ENCODE measurements at regions not wholly inside any gene's neighbourhood (a gene's known extent, or its start where the extent isn't known, plus 50 kb on each side); places are given as distances from the start of the nearest gene placed in this dataset.

DNA sequence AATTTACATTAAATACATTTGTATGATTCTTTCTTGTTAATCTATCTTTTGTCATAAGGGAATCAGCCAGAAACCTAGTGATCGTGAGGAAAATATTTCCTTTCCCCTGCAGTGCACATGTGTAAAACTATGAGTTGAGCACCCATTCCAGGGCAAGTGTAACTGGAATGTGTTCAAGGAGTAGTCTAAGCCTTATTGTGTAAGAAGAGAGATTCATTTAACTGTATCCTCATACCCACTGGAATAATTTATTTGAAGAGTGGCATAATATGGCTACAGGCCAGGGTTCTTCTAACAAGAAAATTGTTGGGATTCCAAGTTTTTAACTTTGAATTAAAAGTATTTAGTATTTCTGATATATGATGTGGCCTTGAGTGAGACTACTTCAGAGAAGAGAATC is 1692.7 kb downstream of the EFNA5 start:
- Histone ChIP-seq H3K4me1 (ENCODE audit: control insufficient read depth, extremely low read depth, insufficient read depth, low read length) (no peaks in the 10 kb centered on the region), H3K27ac (ENCODE audit: control insufficient read depth, insufficient read depth, low read length) (no peak overlapping the region), H3K9ac (ENCODE audit: control insufficient read depth, extremely low read depth, insufficient read depth, low read length) (no peak overlapping the region), H3K4me3 (ENCODE audit: control insufficient read depth in 2 of 3, extremely low read depth in 1 of 3, insufficient read depth in 2 of 3, low read depth in 1 of 3, low read length in 3 of 3) (no peak overlapping the region), H3K27me3 (ENCODE audit: control insufficient read depth, extremely low read depth, insufficient read depth, low read length) (no peaks in the 10 kb centered on the region), H3K4me2 (ENCODE audit: control insufficient read depth, extremely low read depth, insufficient read depth, low read depth, low read length) (no peak overlapping the region), H3K36me3 (ENCODE audit: control insufficient read depth in 2 of 2, extremely low read depth in 1 of 2, insufficient read depth in 2 of 2, low read length in 2 of 2) (no peaks in the 10 kb centered on the region), H2AFZ (ENCODE audit: control insufficient read depth, low read length) (no peak overlapping the region), H3K9me1 (ENCODE audit: control insufficient read depth, extremely low read depth, insufficient read depth, low read length) (no peaks in the 10 kb centered on the region), H3K79me2 (ENCODE audit: control insufficient read depth, insufficient read depth, low read length) (no peaks in the 10 kb centered on the region), H4K20me1 (ENCODE audit: control insufficient read depth, extremely low read depth, insufficient read depth, low read length) (no peaks in the 10 kb centered on the region), H3K9me3 (ENCODE audit: control insufficient read depth, low read depth, low read length) (no peaks in the 10 kb centered on the region)
- dilution Hi-C loops (cut with MboI; ENCODE audit: extremely low pct_ligation_motif_present, low sequenced_read_pairs): no loop called here
- DNase-seq (ENCODE audit: low read depth, low spot score) (no peak), FAIRE-seq (no peak)
- TF ChIP-seq, protein P1, sequence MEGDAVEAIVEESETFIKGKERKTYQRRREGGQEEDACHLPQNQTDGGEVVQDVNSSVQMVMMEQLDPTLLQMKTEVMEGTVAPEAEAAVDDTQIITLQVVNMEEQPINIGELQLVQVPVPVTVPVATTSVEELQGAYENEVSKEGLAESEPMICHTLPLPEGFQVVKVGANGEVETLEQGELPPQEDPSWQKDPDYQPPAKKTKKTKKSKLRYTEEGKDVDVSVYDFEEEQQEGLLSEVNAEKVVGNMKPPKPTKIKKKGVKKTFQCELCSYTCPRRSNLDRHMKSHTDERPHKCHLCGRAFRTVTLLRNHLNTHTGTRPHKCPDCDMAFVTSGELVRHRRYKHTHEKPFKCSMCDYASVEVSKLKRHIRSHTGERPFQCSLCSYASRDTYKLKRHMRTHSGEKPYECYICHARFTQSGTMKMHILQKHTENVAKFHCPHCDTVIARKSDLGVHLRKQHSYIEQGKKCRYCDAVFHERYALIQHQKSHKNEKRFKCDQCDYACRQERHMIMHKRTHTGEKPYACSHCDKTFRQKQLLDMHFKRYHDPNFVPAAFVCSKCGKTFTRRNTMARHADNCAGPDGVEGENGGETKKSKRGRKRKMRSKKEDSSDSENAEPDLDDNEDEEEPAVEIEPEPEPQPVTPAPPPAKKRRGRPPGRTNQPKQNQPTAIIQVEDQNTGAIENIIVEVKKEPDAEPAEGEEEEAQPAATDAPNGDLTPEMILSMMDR (optimal IDR thresholded peaks at IDR 0.05 in 1 of 3, IDR thresholded peaks at IDR 0.05 in 1 of 3, conservative IDR thresholded peaks at IDR 0.05 in 1 of 3; ENCODE audit: extremely low read depth in 1 of 3, insufficient read depth in 2 of 3, low read length in 3 of 3): no peak
- TF ChIP-seq EZH2 (IDR thresholded peaks at IDR 0.05; ENCODE audit: low read length): no peak

DNA sequence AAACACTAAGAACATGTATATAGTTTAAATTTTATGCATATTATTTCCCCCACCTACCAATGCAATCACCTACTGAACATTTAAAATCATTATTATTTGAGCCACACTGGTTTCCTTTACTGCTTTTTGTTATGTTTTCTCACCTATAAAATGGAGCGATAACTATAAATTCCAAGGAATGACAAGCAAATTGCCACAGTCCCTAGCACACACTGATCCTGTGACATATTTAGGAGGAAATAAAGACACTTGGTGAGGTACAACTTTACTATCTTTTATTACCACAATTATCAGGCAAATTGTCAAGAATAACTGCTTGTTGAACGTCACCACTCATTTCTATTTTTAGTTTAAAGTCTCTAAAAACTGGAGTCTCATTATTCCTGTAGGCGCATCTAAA is 1693.6 kb downstream of the EFNA5 start:
- H3K4me3 ChIP-seq (ENCODE audit: control insufficient read depth in 2 of 3, extremely low read depth in 1 of 3, insufficient read depth in 2 of 3, low read depth in 1 of 3, low read length in 3 of 3): no peak overlapping the region
- no peak overlapping the region for H2AFZ ChIP-seq (ENCODE audit: control insufficient read depth, low read length)
- no peak overlapping the region for H3K9ac ChIP-seq (ENCODE audit: control insufficient read depth, extremely low read depth, insufficient read depth, low read length)
- no peaks in the 10 kb centered on the region for H3K9me1 ChIP-seq (ENCODE audit: control insufficient read depth, extremely low read depth, insufficient read depth, low read length)
- H3K79me2 ChIP-seq (ENCODE audit: control insufficient read depth, insufficient read depth, low read length): no peaks in the 10 kb centered on the region
- no peaks in the 10 kb centered on the region for H3K4me1 ChIP-seq (ENCODE audit: control insufficient read depth, extremely low read depth, insufficient read depth, low read length)
- TF ChIP-seq, protein P1 (optimal IDR thresholded peaks at IDR 0.05 in 1 of 3, IDR thresholded peaks at IDR 0.05 in 1 of 3, conservative IDR thresholded peaks at IDR 0.05 in 1 of 3; ENCODE audit: extremely low read depth in 1 of 3, insufficient read depth in 2 of 3, low read length in 3 of 3): no peak
- TF ChIP-seq EZH2 (IDR thresholded peaks at IDR 0.05; ENCODE audit: low read length): no peak
- no peaks in the 10 kb centered on the region for H3K27me3 ChIP-seq (ENCODE audit: control insufficient read depth, extremely low read depth, insufficient read depth, low read length)
- dilution Hi-C loops (cut with MboI; ENCODE audit: extremely low pct_ligation_motif_present, low sequenced_read_pairs): no loop called here
- FAIRE-seq: no peak
- DNase-seq (ENCODE audit: low read depth, low spot score): no peak
- H3K4me2 ChIP-seq (ENCODE audit: control insufficient read depth, extremely low read depth, insufficient read depth, low read depth, low read length): no peak overlapping the region
- no peak overlapping the region for H3K27ac ChIP-seq (ENCODE audit: control insufficient read depth, insufficient read depth, low read length)
- H3K9me3 ChIP-seq (ENCODE audit: control insufficient read depth, low read depth, low read length): no peaks in the 10 kb centered on the region
- no peaks in the 10 kb centered on the region for H4K20me1 ChIP-seq (ENCODE audit: control insufficient read depth, extremely low read depth, insufficient read depth, low read length)
- H3K36me3 ChIP-seq (ENCODE audit: control insufficient read depth in 2 of 2, extremely low read depth in 1 of 2, insufficient read depth in 2 of 2, low read length in 2 of 2): no peaks in the 10 kb centered on the region
